Prostate gland (tissue), 2 donors: ENCODE measurements at regions not wholly inside any gene's neighbourhood (a gene's known extent, or its start where the extent isn't known, plus 50 kb on each side); places are given as distances from the start of the nearest gene placed in this dataset.

Experiments used
- DNase-seq: peaks from one replicate; pipeline ENCODE4 v3.0.0-alpha.2; 2019; ENCODE audit warnings: low spot score
- H3K27ac ChIP-seq, 2 donors: fragments of 200-600 bp; sonication (generic); 2 replicates each; pipeline ENCODE4 v1.5.1; 2017 to 2019
- H3K27me3 ChIP-seq: fragments of 200-600 bp; sonication (generic); replicated peaks from 2 replicates; pipeline ENCODE4 v1.5.1; 2019; ENCODE audit not compliant: insufficient read depth
- H3K36me3 ChIP-seq, 2 donors: fragments of 200-600 bp; sonication (generic); 1 replicate in 1 of 2; 2 replicates in 1 of 2; pipeline versions ENCODE4 v1.5.1 to v1.8.1; 2017 to 2019
- H3K4me1 ChIP-seq: fragments of 200-600 bp; sonication (generic); replicated peaks from 2 replicates; pipeline ENCODE4 v1.5.1; 2019
- H3K4me3 ChIP-seq, 2 donors: fragments of 200-600 bp; sonication (generic); 2 replicates each; pipeline ENCODE4 v1.5.1; 2017 to 2019
- H3K9me3 ChIP-seq: fragments of 200-600 bp; sonication (generic); 2 replicates; pipeline ENCODE4 v1.5.1; 2017
- CTCF ChIP-seq, 4 experiments: fragments of 200-600 bp in 2 of 4; fragments of 450-650 bp in 2 of 4; sonication (generic) in 2 of 4; IDR thresholded peaks; 1 replicate in 3 of 4; 2 replicates in 1 of 4; pipeline ENCODE4 v1.5.1; 2016 to 2019; ENCODE audit warnings: antibody characterized with exemption in 4 of 4, mild to moderate bottlenecking in 2 of 4, moderate library complexity in 2 of 4
- POLR2A ChIP-seq: fragments of 450-650 bp; IDR thresholded peaks from one replicate; pipeline ENCODE4 v1.6.1; 2016; ENCODE audit warnings: antibody characterized with exemption, mild to moderate bottlenecking
- POLR2AphosphoS5 ChIP-seq: sonication (generic); formaldehyde crosslinking; IDR thresholded peaks from one replicate; pipeline ENCODE4 v1.6.1; 2017; ENCODE audit warnings: antibody characterized with exemption
- WGBS: methylation state at CpG from one replicate; pipeline ENCODE4 v1.1.5; 2018; 5-methylcytosine and 5-hydroxymethylcytosine counted together
- intact Hi-C: fragments of 100-400 bp; cut with DNase I; formaldehyde crosslinking; loops from one replicate; pipeline ENCODE4 v1.14.2; 2022

- Histone ChIP-seq H3K27ac (no peak overlapping the region), H3K4me3 (no peak overlapping the region), H3K36me3 (no peaks in the 10 kb centered on the region), H3K27me3 (no peaks in the 10 kb centered on the region), H3K9me3 (no peaks in the 10 kb centered on the region), H3K4me1 (no peaks in the 10 kb centered on the region)
- 73% methylated on average over 4 of the region's 4 CpGs for WGBS
- intact Hi-C loops = no loop called here
- DNase-seq = no peak
- TF ChIP-seq CTCF (IDR thresholded peaks at IDR 0.05) = no peak
- no peak for TF ChIP-seq POLR2AphosphoS5
These were observed 62.7 kb downstream of the CYCS start for GRCh38 chr7:25062380-25062779.

DNA sequence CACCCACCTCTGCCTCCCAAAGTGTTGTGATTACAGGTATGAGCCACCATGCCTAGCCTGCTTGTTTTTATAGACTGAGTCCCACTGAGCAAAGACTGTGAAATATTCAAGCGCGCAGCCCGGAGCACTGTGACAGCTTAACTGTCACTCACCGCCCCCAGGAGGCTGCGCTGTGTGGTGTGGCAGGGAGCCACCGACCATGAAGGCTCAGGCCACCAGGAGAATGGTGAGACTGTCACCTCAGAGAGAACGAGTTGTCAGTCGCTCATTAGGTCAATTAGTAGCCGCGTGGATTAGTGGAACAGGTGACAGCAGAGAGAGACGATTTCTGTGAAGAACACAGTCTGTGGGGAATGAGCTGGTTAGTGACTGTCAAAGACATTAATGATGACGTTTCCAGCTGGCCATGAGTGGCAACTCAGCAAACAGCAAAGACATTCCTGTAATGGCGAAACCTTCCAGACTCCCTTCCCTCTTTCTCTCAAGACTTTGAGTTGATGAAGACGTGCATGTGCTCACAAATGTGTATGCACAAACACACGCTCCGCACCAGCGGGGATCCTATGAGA lies 64.5 kb downstream of the CYCS start:
- WGBS = 86% methylated on average over 17 of the region's 17 CpGs
- Histone ChIP-seq H3K9me3 (no peaks in the 10 kb centered on the region), H3K27ac (no peak overlapping the region), H3K36me3 (no peaks in the 10 kb centered on the region), H3K27me3 (no peaks in the 10 kb centered on the region), H3K4me3 (no peak overlapping the region), H3K4me1 (no peaks in the 10 kb centered on the region)
- TF ChIP-seq POLR2A = no peak
- no peak for TF ChIP-seq POLR2AphosphoS5
- TF ChIP-seq CTCF (IDR thresholded peaks at IDR 0.05) = no peak
- intact Hi-C loops = no loop called here
- DNase-seq = no peak

DNA sequence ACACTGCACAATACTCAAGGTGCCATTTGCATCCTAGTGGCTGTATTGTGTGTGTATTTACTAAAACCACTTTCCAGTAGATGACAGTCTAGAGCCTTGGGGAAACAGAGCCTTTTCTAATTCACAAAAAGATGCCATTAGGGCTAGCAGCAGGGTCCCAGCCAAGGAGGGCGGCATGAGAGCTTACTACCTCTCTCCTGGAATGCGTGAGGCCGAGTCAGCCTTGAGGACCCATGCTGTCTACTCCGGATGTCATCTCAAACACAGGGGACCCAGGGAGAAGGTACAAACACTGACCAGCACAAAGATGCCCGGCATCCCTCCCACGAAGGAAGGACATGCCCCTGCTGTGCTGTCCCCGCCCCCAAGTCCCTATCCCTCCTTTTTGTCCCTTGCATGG lies 65.5 kb downstream of the CYCS start:
- Histone ChIP-seq H3K36me3 (no peaks in the 10 kb centered on the region), H3K4me3 (no peak overlapping the region), H3K27me3 (no peaks in the 10 kb centered on the region), H3K4me1 (no peaks in the 10 kb centered on the region), H3K9me3 (no peaks in the 10 kb centered on the region), H3K27ac (no peak overlapping the region)
- intact Hi-C loops = no loop called here
- TF ChIP-seq POLR2A (no peak), POLR2AphosphoS5 (no peak), CTCF (IDR thresholded peaks at IDR 0.05) (no peak)
- DNase-seq = no peak
- WGBS = 91% methylated on average over 7 of the region's 7 CpGs

GRCh38 chr7:25056368-25056767 lies 68.7 kb downstream of the CYCS start:
- DNase-seq = no peak
- H3K9me3 ChIP-seq = no peaks in the 10 kb centered on the region
- H3K27ac ChIP-seq = no peak overlapping the region
- WGBS = 89% methylated on average over 4 of the region's 4 CpGs
- H3K4me1 ChIP-seq = no peaks in the 10 kb centered on the region
- H3K4me3 ChIP-seq = no peak overlapping the region
- TF ChIP-seq CTCF (IDR thresholded peaks at IDR 0.05) (no peak), POLR2A (no peak), POLR2AphosphoS5 (no peak)
- no peaks in the 10 kb centered on the region for H3K27me3 ChIP-seq
- intact Hi-C loops = no loop called here
- no peaks in the 10 kb centered on the region for H3K36me3 ChIP-seq

GRCh38 chr7:25055520-25056220 lies 69.4 kb downstream of the CYCS start:
- DNase-seq = no peak
- Histone ChIP-seq H3K27ac (no peak overlapping the region), H3K27me3 (no peaks in the 10 kb centered on the region), H3K4me1 (no peaks in the 10 kb centered on the region), H3K9me3 (no peaks in the 10 kb centered on the region), H3K4me3 (no peak overlapping the region), H3K36me3 (no peaks in the 10 kb centered on the region)
- TF ChIP-seq POLR2AphosphoS5 (no peak), POLR2A (no peak), CTCF (IDR thresholded peaks at IDR 0.05) (no peak)
- intact Hi-C loops = no loop called here
- 62% methylated on average over 6 of the region's 6 CpGs for WGBS
